HEK293 (cell line): ENCODE measurements at regions not wholly inside any gene's neighbourhood (a gene's known extent, or its start where the extent isn't known, plus 50 kb on each side); places are given as distances from the start of the nearest gene placed in this dataset.
"Not testable (repeated sequence)": the region's sequence is repeated elsewhere in the genome, so short reads cannot be mapped to it uniquely, and the experiment has no call there.

Source experiments
- CTCF ChIA-PET: fragments of 350-600 bp; formaldehyde crosslinking; extraction: SDS; loops from one replicate; lab custom pipeline; 2021; ENCODE audit warnings: antibody characterized with exemption; lab: Yijun Ruan, JAX
- POLR2A ChIA-PET: fragments of 300-600 bp; formaldehyde crosslinking; extraction: SDS; loops from one replicate; lab custom pipeline; 2020; ENCODE audit warnings: antibody characterized with exemption, inconsistent platforms; lab: Yijun Ruan, JAX
- H3K27ac ChIP-seq: fragments of 200-500 bp; sonication (Bioruptor generic); 2 replicates; pipeline ENCODE4 v1.5.1; 2014; ENCODE audit warnings: low read depth, low read length, control low read depth, inconsistent platforms; ENCODE audit errors: extremely low read depth
- H3K36me3 ChIP-seq, 2 experiments: fragments of 200-500 bp in 1 of 2; sonication (Bioruptor generic) in 1 of 2; 1 replicate in 1 of 2; 2 replicates in 1 of 2; pipeline ENCODE4 v1.5.1; 2014 to 2017; ENCODE audit warnings: inconsistent platforms in 2 of 2, low read length in 2 of 2; ENCODE audit not compliant: control insufficient read depth in 2 of 2, insufficient read depth in 1 of 2
- H3K4me1 ChIP-seq: fragments of 200-500 bp; sonication (Bioruptor generic); 2 replicates; pipeline ENCODE4 v1.5.1; 2014; ENCODE audit warnings: mild to moderate bottlenecking, low read length, inconsistent platforms; ENCODE audit not compliant: control insufficient read depth, insufficient read depth
- H3K4me3 ChIP-seq: 2 replicates; pipeline ENCODE4 v1.5.1; 2011; ENCODE audit warnings: low read depth, mild to moderate bottlenecking, control low read depth, low read length, moderate library complexity
- H3K9me3 ChIP-seq: fragments of 200-500 bp; sonication (Bioruptor generic); 2 replicates; pipeline ENCODE4 v1.5.1; 2014; ENCODE audit warnings: low read depth, low read length, inconsistent platforms; ENCODE audit not compliant: control insufficient read depth, insufficient read depth
- KLF10 ChIP-seq: fragments of 450-650 bp; IDR thresholded peaks from 2 replicates; pipeline ENCODE4 v1.5.1; 2018; ENCODE audit warnings: missing biosample characterization, mild to moderate bottlenecking, missing genetic modification characterization
- KLF7 ChIP-seq: fragments of 450-650 bp; formaldehyde crosslinking; IDR thresholded peaks from 2 replicates; pipeline ENCODE4 v1.5.1; 2016; ENCODE audit warnings: missing biosample characterization, missing genetic modification characterization, borderline replicate concordance
- PATZ1 ChIP-seq: fragments of 450-650 bp; formaldehyde crosslinking; IDR thresholded peaks from 2 replicates; pipeline ENCODE4 v1.5.1; 2016; ENCODE audit warnings: missing biosample characterization, missing genetic modification characterization
- PRDM1 ChIP-seq: fragments of 450-650 bp; formaldehyde crosslinking; IDR thresholded peaks from 2 replicates; pipeline ENCODE4; 2016; ENCODE audit warnings: missing biosample characterization, missing genetic modification characterization
- REST ChIP-seq: fragments of 450-650 bp; formaldehyde crosslinking; IDR thresholded peaks from 2 replicates; pipeline ENCODE4 v1.5.1; 2016; ENCODE audit warnings: missing biosample characterization, missing genetic modification characterization
- ZBTB21 ChIP-seq: fragments of 450-650 bp; formaldehyde crosslinking; IDR thresholded peaks from 2 replicates; pipeline ENCODE4 v1.5.1; 2017; ENCODE audit warnings: missing biosample characterization, missing genetic modification characterization
- ZBTB44 ChIP-seq: fragments of 450-650 bp; IDR thresholded peaks from 2 replicates; pipeline ENCODE4 v1.5.1; 2018; ENCODE audit warnings: missing biosample characterization, mild to moderate bottlenecking, missing genetic modification characterization
- ZFP69B ChIP-seq: fragments of 450-650 bp; formaldehyde crosslinking; IDR thresholded peaks from 2 replicates; pipeline ENCODE4 v1.5.1; 2016; ENCODE audit warnings: missing biosample characterization, missing genetic modification characterization
- ZNF138 ChIP-seq: fragments of 450-650 bp; formaldehyde crosslinking; IDR thresholded peaks from 2 replicates; pipeline ENCODE4 v1.5.1; 2016; ENCODE audit warnings: missing biosample characterization, missing genetic modification characterization, borderline replicate concordance
- ZNF146 ChIP-seq: fragments of 450-650 bp; formaldehyde crosslinking; IDR thresholded peaks from 2 replicates; pipeline ENCODE4 v1.5.1; 2016; ENCODE audit warnings: missing biosample characterization, missing genetic modification characterization
- ZNF211 ChIP-seq: fragments of 450-650 bp; formaldehyde crosslinking; IDR thresholded peaks from 2 replicates; pipeline ENCODE4 v1.5.1; 2016; ENCODE audit warnings: low read depth, missing biosample characterization, missing genetic modification characterization
- ZNF221 ChIP-seq: fragments of 450-650 bp; formaldehyde crosslinking; IDR thresholded peaks from 2 replicates; pipeline ENCODE4 v1.5.1; 2017; ENCODE audit warnings: missing biosample characterization, missing genetic modification characterization, borderline replicate concordance
- ZNF248 ChIP-seq: fragments of 450-650 bp; formaldehyde crosslinking; IDR thresholded peaks from 2 replicates; pipeline ENCODE4 v1.5.1; 2017; ENCODE audit warnings: missing biosample characterization, missing genetic modification characterization
- ZNF266 ChIP-seq: fragments of 450-650 bp; formaldehyde crosslinking; IDR thresholded peaks from 2 replicates; pipeline ENCODE4 v1.5.1; 2016; ENCODE audit warnings: missing biosample characterization, missing genetic modification characterization, low read depth
- ZNF544 ChIP-seq: fragments of 450-650 bp; formaldehyde crosslinking; IDR thresholded peaks from 2 replicates; pipeline ENCODE4 v1.5.0; 2017; ENCODE audit warnings: missing biosample characterization, missing genetic modification characterization
- ZNF561 ChIP-seq: fragments of 450-650 bp; IDR thresholded peaks from 2 replicates; pipeline ENCODE4 v1.5.1; 2018; ENCODE audit warnings: missing biosample characterization, missing genetic modification characterization, borderline replicate concordance
- ZNF654 ChIP-seq: fragments of 450-650 bp; formaldehyde crosslinking; IDR thresholded peaks from 2 replicates; pipeline ENCODE4 v1.5.1; 2016; ENCODE audit warnings: low read depth, missing biosample characterization, missing genetic modification characterization
- ZNF658 ChIP-seq: fragments of 450-650 bp; formaldehyde crosslinking; IDR thresholded peaks from 2 replicates; pipeline ENCODE4; 2016; ENCODE audit warnings: missing biosample characterization, missing genetic modification characterization
- ZNF704 ChIP-seq: fragments of 450-650 bp; formaldehyde crosslinking; IDR thresholded peaks from 2 replicates; pipeline ENCODE4 v1.5.1; 2016; ENCODE audit warnings: missing biosample characterization, missing genetic modification characterization

GRCh38 chr16:77048085-77048484, 142.9 kb upstream of the MON1B start:
- Histone ChIP-seq H3K27ac (no peak overlapping the region), H3K9me3 (no peaks in the 10 kb centered on the region), H3K4me3 (no peak overlapping the region), H3K36me3 (no peaks in the 10 kb centered on the region), H3K4me1 (no peaks in the 10 kb centered on the region)
- ChIA-PET POLR2A (no interaction called here), CTCF (no interaction called here)
- TF ChIP-seq ZFP69B: no peak
- no peak for TF ChIP-seq ZNF221 (tag by site-specific recombination)
- no peak for TF ChIP-seq ZNF248 (tag by site-specific recombination)
- TF ChIP-seq ZNF704: no peak

- POLR2A ChIA-PET: no interaction called here
- H3K36me3 ChIP-seq: no peaks in the 10 kb centered on the region
- no peaks in the 10 kb centered on the region for H3K9me3 ChIP-seq
- no peaks in the 10 kb centered on the region for H3K4me1 ChIP-seq
- H3K4me3 ChIP-seq: no peak overlapping the region
- TF ChIP-seq ZNF266 (tag by site-specific recombination) (no peak), PATZ1 (tag by site-specific recombination) (no peak), KLF7 (no peak), KLF10 (tag by site-specific recombination) (no peak)
- TF ChIP-seq, all 188 proteins: peak for 0
- no peak overlapping the region for H3K27ac ChIP-seq
- CTCF ChIA-PET: interaction anchor here (0.7 kb wide), 1 partner anchor 122 kb away, joined by 3 read pairs; no protein-coding TSS in a partner anchor
Observed at GRCh38 chr16:77049577-77049976, 141.4 kb upstream of the MON1B start.

GRCh38 chr16:77056597-77056996, 134.4 kb upstream of the MON1B start:
- CTCF ChIA-PET, POLR2A ChIA-PET, H3K4me1 ChIP-seq, H3K4me3 ChIP-seq, H3K27ac ChIP-seq, H3K36me3 ChIP-seq, H3K9me3 ChIP-seq: not testable (repeated sequence)
- 0 out of 2 replicates have a peak, but pooled peaks have one; percentile 18 for TF ChIP-seq ZNF146 (tag by site-specific recombination)

- POLR2A ChIA-PET: no interaction called here
- no peak for TF ChIP-seq ZNF138 (tag by site-specific recombination)
- no peak for TF ChIP-seq ZNF544
- no peak for TF ChIP-seq ZNF658
- TF ChIP-seq ZNF211: no peak
- TF ChIP-seq ZNF561 (tag by site-specific recombination): no peak
- no peak for TF ChIP-seq PRDM1 (tag by site-specific recombination)
- TF ChIP-seq ZBTB21 (tag by site-specific recombination): no peak
- TF ChIP-seq ZBTB44: no peak
- TF ChIP-seq ZNF654 (tag by site-specific recombination): no peak
- TF ChIP-seq ZNF248 (tag by site-specific recombination): no peak
- TF ChIP-seq REST (tag by site-specific recombination): no peak
- no peaks in the 10 kb centered on the region for H3K9me3 ChIP-seq
- no peak overlapping the region for H3K4me3 ChIP-seq
- no peaks in the 10 kb centered on the region for H3K4me1 ChIP-seq
- H3K36me3 ChIP-seq: no peaks in the 10 kb centered on the region
- no peak overlapping the region for H3K27ac ChIP-seq
- CTCF ChIA-PET: interaction anchor here (0.7 kb wide), 1 partner anchor 117 kb away, joined by 3 read pairs; no protein-coding TSS in a partner anchor
Observed at GRCh38 chr16:77057161-77057774, 133.7 kb upstream of the MON1B start.
